ENCODE measurements at regions not wholly inside any gene's neighbourhood (a gene's known extent, or its start where the extent isn't known, plus 50 kb on each side); places are given as distances from the start of the nearest gene placed in this dataset.

GRCh38 chr12:123041042-123041531 lies 60.6 kb downstream of the ARL6IP4 start:
- DNase-seq (ENCODE audit: low spot score): no peak

- no peak for DNase-seq (ENCODE audit: low spot score)
These were observed 59.6 kb downstream of the ARL6IP4 start for GRCh38 chr12:123040106-123040505.

GRCh38 chr12:123038966-123039365 lies 58.5 kb downstream of the ARL6IP4 start:
- no peak for DNase-seq (ENCODE audit: low spot score)

GRCh38 chr12:123038486-123038885 lies 58.0 kb downstream of the ARL6IP4 start:
- DNase-seq (ENCODE audit: low spot score): no peak

GRCh38 chr12:123037791-123038190 lies 57.3 kb downstream of the ARL6IP4 start:
- DNase-seq (ENCODE audit: low spot score): no peak

- peak; percentile 12 for DNase-seq (ENCODE audit: low spot score)
These were observed 56.2 kb downstream of the ARL6IP4 start for GRCh38 chr12:123036466-123037285.

GRCh38 chr12:123035841-123036240 lies 55.4 kb downstream of the ARL6IP4 start:
- peak; percentile 9 for DNase-seq (ENCODE audit: low spot score)

GRCh38 chr12:123034865-123035264 lies 54.4 kb downstream of the ARL6IP4 start:
- DNase-seq (ENCODE audit: low spot score): no peak

- no peak for DNase-seq (ENCODE audit: low spot score)
These were observed 53.6 kb downstream of the ARL6IP4 start for GRCh38 chr12:123034022-123034541.

- peak; percentile 7 for DNase-seq (ENCODE audit: low spot score)
These were observed 53.0 kb downstream of the ARL6IP4 start for GRCh38 chr12:123033392-123034021.

- DNase-seq (ENCODE audit: low spot score): no peak
These were observed 52.4 kb downstream of the ARL6IP4 start for GRCh38 chr12:123032736-123033391.

Data from hematopoietic multipotent progenitor cell treated with erythropoietin and hydrocortisone succinate and interleukin-3 and kit ligand, for 17 days (in vitro differentiated cells).